SJCRH30 (cell line): ENCODE measurements at regions not wholly inside any gene's neighbourhood (a gene's known extent, or its start where the extent isn't known, plus 50 kb on each side); places are given as distances from the start of the nearest gene placed in this dataset.

Experiments
- DNase-seq, 2 experiments: peaks; one replicate each; pipeline ENCODE4 v3.0.0-alpha.2; 2015 to 2020
- H3K27ac ChIP-seq: fragments of 250-450 bp; sonication (Bioruptor Pico); 2 replicates; pipeline ENCODE4 v1.5.1; 2020; ENCODE audit warnings: mild to moderate bottlenecking, moderate library complexity
- H3K27me3 ChIP-seq: fragments of 250-450 bp; sonication (Bioruptor Pico); 2 replicates; pipeline ENCODE4 v1.5.1; 2020; ENCODE audit warnings: mild to moderate bottlenecking, moderate library complexity
- H3K36me3 ChIP-seq: fragments of 250-450 bp; sonication (Bioruptor Pico); 2 replicates; pipeline ENCODE4 v1.5.1; 2020; ENCODE audit warnings: mild to moderate bottlenecking, moderate library complexity
- H3K4me1 ChIP-seq: fragments of 250-450 bp; sonication (Bioruptor Pico); 2 replicates; pipeline ENCODE4 v1.5.1; 2020; ENCODE audit warnings: mild to moderate bottlenecking, moderate library complexity
- H3K4me3 ChIP-seq: fragments of 250-450 bp; sonication (Bioruptor Pico); 2 replicates; pipeline ENCODE4 v1.5.1; 2020; ENCODE audit warnings: mild to moderate bottlenecking, moderate library complexity
- H3K9me3 ChIP-seq: fragments of 250-450 bp; sonication (Bioruptor Pico); replicated peaks from 2 replicates; pipeline ENCODE4 v1.5.1; 2020; ENCODE audit warnings: mild to moderate bottlenecking, moderate library complexity

GRCh38 chr6:21947731-21948386, 349.0 kb downstream of the PRL start:
- Histone ChIP-seq H3K4me1 (peaks cover 34% of the 10 kb centered on the region), H3K27me3 (no peaks in the 10 kb centered on the region), H3K4me3 (no peak overlapping the region), H3K36me3 (no peaks in the 10 kb centered on the region), H3K9me3 (no peaks in the 10 kb centered on the region), H3K27ac (no peak overlapping the region)
- no peak for DNase-seq

- H3K27ac ChIP-seq: no peak overlapping the region
- DNase-seq: peak; percentile 40 to 60
These were observed 347.5 kb downstream of the PRL start for GRCh38 chr6:21949211-21949801.

GRCh38 chr6:21952367-21952766, 344.5 kb downstream of the PRL start:
- no peak overlapping the region for H3K27ac ChIP-seq
- no peak overlapping the region for H3K4me3 ChIP-seq
- no peaks in the 10 kb centered on the region for H3K27me3 ChIP-seq
- H3K36me3 ChIP-seq: no peaks in the 10 kb centered on the region
- H3K9me3 ChIP-seq: no peaks in the 10 kb centered on the region
- H3K4me1 ChIP-seq: peaks cover 33% of the 10 kb centered on the region
- no peak for DNase-seq

More at GRCh38 chr6:21949211-21949801, 347.5 kb downstream of the PRL start:
- H3K9me3 ChIP-seq: no peaks in the 10 kb centered on the region
- no peaks in the 10 kb centered on the region for H3K36me3 ChIP-seq
- H3K27me3 ChIP-seq: no peaks in the 10 kb centered on the region
- H3K4me1 ChIP-seq: peaks cover 39% of the 10 kb centered on the region
- H3K4me3 ChIP-seq: no peak overlapping the region

- peaks cover 20% of the 10 kb centered on the region for H3K4me1 ChIP-seq
- H3K36me3 ChIP-seq: no peaks in the 10 kb centered on the region
- H3K9me3 ChIP-seq: no peaks in the 10 kb centered on the region
- H3K4me3 ChIP-seq: peak overlapping the region; percentile 24
- H3K27ac ChIP-seq: peak overlapping the region; percentile 41
- H3K27me3 ChIP-seq: no peaks in the 10 kb centered on the region
- peak; percentile 71 to 85 for DNase-seq
These were observed 342.7 kb downstream of the PRL start for GRCh38 chr6:21953831-21954801.

- DNase-seq: peak in 1 of 2 experiments; percentile 28
- no peaks in the 10 kb centered on the region for H3K9me3 ChIP-seq
- H3K36me3 ChIP-seq: no peaks in the 10 kb centered on the region
- no peaks in the 10 kb centered on the region for H3K27me3 ChIP-seq
- peak overlapping the region; percentile 41; the same call in 1 of the 2 replicates for H3K27ac ChIP-seq
- 0 out of 2 replicates have a peak overlapping the region, but pooled peaks have one; percentile 24 for H3K4me3 ChIP-seq
- H3K4me1 ChIP-seq: peaks cover 12% of the 10 kb centered on the region; the same call in 1 of the 2 replicates
These were observed 341.7 kb downstream of the PRL start for GRCh38 chr6:21955053-21955595.

GRCh38 chr6:21955951-21956350, 340.9 kb downstream of the PRL start:
- no peak for DNase-seq
- Histone ChIP-seq H3K27me3 (no peaks in the 10 kb centered on the region), H3K36me3 (no peaks in the 10 kb centered on the region), H3K27ac (no peak overlapping the region), H3K9me3 (no peaks in the 10 kb centered on the region), H3K4me3 (no peak overlapping the region), H3K4me1 (peaks cover 8% of the 10 kb centered on the region; the same call in 1 of the 2 replicates)

GRCh38 chr6:21958428-21958827, 338.4 kb downstream of the PRL start:
- H3K9me3 ChIP-seq: no peaks in the 10 kb centered on the region
- H3K27ac ChIP-seq: no peak overlapping the region
- H3K4me1 ChIP-seq: peaks cover 6% of the 10 kb centered on the region; the same call in 1 of the 2 replicates
- no peak for DNase-seq
- H3K27me3 ChIP-seq: no peaks in the 10 kb centered on the region
- no peak overlapping the region for H3K4me3 ChIP-seq
- H3K36me3 ChIP-seq: no peaks in the 10 kb centered on the region

- Histone ChIP-seq H3K27ac (no peak overlapping the region), H3K9me3 (no peaks in the 10 kb centered on the region), H3K36me3 (no peaks in the 10 kb centered on the region), H3K4me3 (no peak overlapping the region), H3K4me1 (no peaks in the 10 kb centered on the region), H3K27me3 (no peaks in the 10 kb centered on the region)
- no peak for DNase-seq
These were observed 335.6 kb downstream of the PRL start for GRCh38 chr6:21961226-21961625.

GRCh38 chr6:21965016-21965415, 331.8 kb downstream of the PRL start:
- H3K4me1 ChIP-seq: no peaks in the 10 kb centered on the region

GRCh38 chr6:21965953-21966539, 330.8 kb downstream of the PRL start:
- Histone ChIP-seq H3K4me1 (peaks cover 2% of the 10 kb centered on the region; the same call in 1 of the 2 replicates), H3K9me3 (no peaks in the 10 kb centered on the region), H3K4me3 (no peak overlapping the region), H3K27me3 (no peaks in the 10 kb centered on the region), H3K27ac (no peak overlapping the region), H3K36me3 (no peaks in the 10 kb centered on the region)
- DNase-seq: no peak

More at GRCh38 chr6:21965016-21965415, 331.8 kb downstream of the PRL start:
- no peaks in the 10 kb centered on the region for H3K36me3 ChIP-seq
- DNase-seq: no peak
- H3K4me3 ChIP-seq: no peak overlapping the region
- no peak overlapping the region for H3K27ac ChIP-seq
- no peaks in the 10 kb centered on the region for H3K9me3 ChIP-seq
- H3K27me3 ChIP-seq: no peaks in the 10 kb centered on the region

GRCh38 chr6:21967056-21967974, 329.5 kb downstream of the PRL start:
- no peaks in the 10 kb centered on the region for H3K36me3 ChIP-seq
- DNase-seq: no peak
- H3K9me3 ChIP-seq: no peaks in the 10 kb centered on the region
- no peak overlapping the region for H3K27ac ChIP-seq
- no peak overlapping the region for H3K4me3 ChIP-seq
- peaks cover 10% of the 10 kb centered on the region for H3K4me1 ChIP-seq
- H3K27me3 ChIP-seq: no peaks in the 10 kb centered on the region

- H3K36me3 ChIP-seq: no peaks in the 10 kb centered on the region
- no peak overlapping the region for H3K4me3 ChIP-seq
- peaks cover 10% of the 10 kb centered on the region for H3K4me1 ChIP-seq
- no peaks in the 10 kb centered on the region for H3K27me3 ChIP-seq
- H3K27ac ChIP-seq: no peak overlapping the region
- DNase-seq: no peak
- no peaks in the 10 kb centered on the region for H3K9me3 ChIP-seq
These were observed 328.4 kb downstream of the PRL start for GRCh38 chr6:21968411-21968810.

GRCh38 chr6:21969192-21969591, 327.6 kb downstream of the PRL start:
- peaks cover 10% of the 10 kb centered on the region for H3K4me1 ChIP-seq
- H3K27ac ChIP-seq: no peak overlapping the region
- H3K36me3 ChIP-seq: no peaks in the 10 kb centered on the region
- H3K4me3 ChIP-seq: no peak overlapping the region
- no peaks in the 10 kb centered on the region for H3K9me3 ChIP-seq
- no peak for DNase-seq
- H3K27me3 ChIP-seq: no peaks in the 10 kb centered on the region
